NB4 (cell line): ENCODE measurements at regions not wholly inside any gene's neighbourhood (a gene's known extent, or its start where the extent isn't known, plus 50 kb on each side); places are given as distances from the start of the nearest gene placed in this dataset.

Experiments used
- CTCF ChIP-seq: IDR thresholded peaks from one replicate; pipeline ENCODE4 v1.5.1; 2012; ENCODE audit warnings: low read depth, low read length
- POLR2A ChIP-seq: IDR thresholded peaks from 2 replicates; pipeline ENCODE4 v1.6.1; 2011; ENCODE audit warnings: mild to moderate bottlenecking; ENCODE audit not compliant: insufficient read length; ENCODE audit errors: extremely low read depth
- TF ChIP-seq, protein P1 (sequence below): IDR thresholded peaks from 2 replicates; pipeline ENCODE4 v1.6.1; 2011; ENCODE audit warnings: low read depth, low read length

GRCh38 chr1:187471555-187471954 is 642.8 kb downstream of the PLA2G4A start:
- TF ChIP-seq CTCF = no peak
- TF ChIP-seq POLR2A = no peak
- TF ChIP-seq, protein P1, sequence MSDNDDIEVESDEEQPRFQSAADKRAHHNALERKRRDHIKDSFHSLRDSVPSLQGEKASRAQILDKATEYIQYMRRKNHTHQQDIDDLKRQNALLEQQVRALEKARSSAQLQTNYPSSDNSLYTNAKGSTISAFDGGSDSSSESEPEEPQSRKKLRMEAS = no peak
